ENCODE measurements at regions not wholly inside any gene's neighbourhood (a gene's known extent, or its start where the extent isn't known, plus 50 kb on each side); places are given as distances from the start of the nearest gene placed in this dataset.

- ATAC-seq (ENCODE audit: insufficient read depth, low FRiP score) (no peak), DNase-seq (no peak)
- Histone ChIP-seq H3K36me3 (ENCODE audit: control insufficient read depth in 4 of 4, insufficient read depth in 4 of 4, low read length in 4 of 4) (no peaks in the 10 kb centered on the region), H3K27ac (ENCODE audit: low read depth in 1 of 2, low read length in 1 of 2) (no peak overlapping the region), H3K4me3 (no peak overlapping the region), H3K9me3 (ENCODE audit: control insufficient read depth in 4 of 4, insufficient read depth in 3 of 4, low read length in 3 of 4) (no peaks in the 10 kb centered on the region), H3K27me3 (ENCODE audit: control insufficient read depth in 3 of 3, insufficient read depth in 3 of 3, low read length in 2 of 3) (no peaks in the 10 kb centered on the region), H3K4me1 (ENCODE audit: control insufficient read depth in 5 of 5, insufficient read depth in 5 of 5, low read length in 5 of 5) (no peaks in the 10 kb centered on the region), H3K9ac (ENCODE audit: insufficient read depth in 1 of 2, low read length in 2 of 2) (no peak overlapping the region)
- TF ChIP-seq, protein P1, sequence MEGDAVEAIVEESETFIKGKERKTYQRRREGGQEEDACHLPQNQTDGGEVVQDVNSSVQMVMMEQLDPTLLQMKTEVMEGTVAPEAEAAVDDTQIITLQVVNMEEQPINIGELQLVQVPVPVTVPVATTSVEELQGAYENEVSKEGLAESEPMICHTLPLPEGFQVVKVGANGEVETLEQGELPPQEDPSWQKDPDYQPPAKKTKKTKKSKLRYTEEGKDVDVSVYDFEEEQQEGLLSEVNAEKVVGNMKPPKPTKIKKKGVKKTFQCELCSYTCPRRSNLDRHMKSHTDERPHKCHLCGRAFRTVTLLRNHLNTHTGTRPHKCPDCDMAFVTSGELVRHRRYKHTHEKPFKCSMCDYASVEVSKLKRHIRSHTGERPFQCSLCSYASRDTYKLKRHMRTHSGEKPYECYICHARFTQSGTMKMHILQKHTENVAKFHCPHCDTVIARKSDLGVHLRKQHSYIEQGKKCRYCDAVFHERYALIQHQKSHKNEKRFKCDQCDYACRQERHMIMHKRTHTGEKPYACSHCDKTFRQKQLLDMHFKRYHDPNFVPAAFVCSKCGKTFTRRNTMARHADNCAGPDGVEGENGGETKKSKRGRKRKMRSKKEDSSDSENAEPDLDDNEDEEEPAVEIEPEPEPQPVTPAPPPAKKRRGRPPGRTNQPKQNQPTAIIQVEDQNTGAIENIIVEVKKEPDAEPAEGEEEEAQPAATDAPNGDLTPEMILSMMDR (IDR thresholded peaks at IDR 0.05; ENCODE audit: control extremely low read depth, extremely low read depth) = no peak
- 79 to 88% methylated on average over 4 of the region's 4 CpGs for WGBS, 2 donors
These were observed 166.2 kb upstream of the CPNE8 start for GRCh38 chr12:39071611-39072010.

GRCh38 chr12:39070775-39071174, 165.4 kb upstream of the CPNE8 start:
- TF ChIP-seq, protein P1 (IDR thresholded peaks at IDR 0.05; ENCODE audit: control extremely low read depth, extremely low read depth) = no peak
- H3K4me1 ChIP-seq (ENCODE audit: control insufficient read depth in 5 of 5, insufficient read depth in 5 of 5, low read length in 5 of 5) = no peaks in the 10 kb centered on the region
- H3K9me3 ChIP-seq (ENCODE audit: control insufficient read depth in 4 of 4, insufficient read depth in 3 of 4, low read length in 3 of 4) = no peaks in the 10 kb centered on the region
- no peaks in the 10 kb centered on the region for H3K36me3 ChIP-seq (ENCODE audit: control insufficient read depth in 4 of 4, insufficient read depth in 4 of 4, low read length in 4 of 4)
- 67 to 81% methylated on average over 2 of the region's 2 CpGs for WGBS, 2 donors
- H3K27me3 ChIP-seq (ENCODE audit: control insufficient read depth in 3 of 3, insufficient read depth in 3 of 3, low read length in 2 of 3) = no peaks in the 10 kb centered on the region
- no peak overlapping the region for H3K27ac ChIP-seq (ENCODE audit: low read depth in 1 of 2, low read length in 1 of 2)
- no peak overlapping the region for H3K9ac ChIP-seq (ENCODE audit: insufficient read depth in 1 of 2, low read length in 2 of 2)
- DNase-seq (no peak), ATAC-seq (ENCODE audit: insufficient read depth, low FRiP score) (no peak)
- no peak overlapping the region for H3K4me3 ChIP-seq

DNA sequence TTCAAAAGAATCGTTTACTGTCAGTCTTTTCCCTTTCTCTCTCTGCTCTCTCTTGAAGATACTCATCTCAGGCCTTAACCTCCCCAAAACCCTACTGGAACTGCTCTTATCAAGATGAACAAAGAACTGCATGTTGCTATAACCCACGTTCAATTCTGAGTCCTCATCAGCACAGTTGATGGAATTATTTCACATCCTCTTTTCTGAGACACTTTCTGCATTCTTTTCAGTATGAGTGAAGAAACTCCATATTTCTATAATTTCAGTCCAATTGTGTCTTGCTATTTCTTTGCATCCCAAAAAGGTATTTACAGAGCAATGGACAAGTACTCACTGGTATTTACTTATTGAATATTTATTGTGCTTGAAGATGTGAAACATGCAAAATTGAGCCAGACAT, 160.1 kb upstream of the CPNE8 start:
- H3K9me3 ChIP-seq (ENCODE audit: control insufficient read depth in 4 of 4, insufficient read depth in 3 of 4, low read length in 3 of 4) = no peaks in the 10 kb centered on the region
- no peaks in the 10 kb centered on the region for H3K4me1 ChIP-seq (ENCODE audit: control insufficient read depth in 5 of 5, insufficient read depth in 5 of 5, low read length in 5 of 5)
- H3K36me3 ChIP-seq (ENCODE audit: control insufficient read depth in 4 of 4, insufficient read depth in 4 of 4, low read length in 4 of 4) = no peaks in the 10 kb centered on the region
- no peaks in the 10 kb centered on the region for H3K27me3 ChIP-seq (ENCODE audit: control insufficient read depth in 3 of 3, insufficient read depth in 3 of 3, low read length in 2 of 3)
- no peak overlapping the region for H3K9ac ChIP-seq (ENCODE audit: insufficient read depth in 1 of 2, low read length in 2 of 2)
- no peak overlapping the region for H3K27ac ChIP-seq (ENCODE audit: low read depth in 1 of 2, low read length in 1 of 2)
- WGBS, 2 donors = 71 to 83% methylated on average over 2 of the region's 2 CpGs
- no peak overlapping the region for H3K4me3 ChIP-seq
- ATAC-seq (ENCODE audit: insufficient read depth, low FRiP score) (no peak), DNase-seq (no peak)
- TF ChIP-seq, protein P1 (IDR thresholded peaks at IDR 0.05; ENCODE audit: control extremely low read depth, extremely low read depth) = no peak

DNA sequence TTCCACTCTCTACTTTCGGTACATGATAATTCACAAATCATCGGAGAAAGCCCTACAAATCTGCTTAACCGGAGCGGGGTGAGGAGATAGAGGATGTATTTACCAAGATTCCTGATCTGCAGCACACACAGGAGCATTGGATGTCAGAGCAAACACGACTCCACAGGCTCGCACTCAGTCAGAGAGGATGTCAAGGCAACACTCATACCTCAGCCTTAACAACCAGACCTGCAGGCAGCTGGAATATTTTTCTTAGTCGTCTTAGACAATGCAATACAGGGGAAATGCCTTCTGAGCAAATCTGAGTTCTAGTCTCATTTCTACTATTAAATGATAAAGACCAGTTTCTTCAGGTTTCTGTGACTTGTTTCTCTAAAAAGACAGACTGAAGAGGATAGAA, 159.3 kb upstream of the CPNE8 start:
- Histone ChIP-seq H3K9me3 (ENCODE audit: control insufficient read depth in 4 of 4, insufficient read depth in 3 of 4, low read length in 3 of 4) (no peaks in the 10 kb centered on the region), H3K27me3 (ENCODE audit: control insufficient read depth in 3 of 3, insufficient read depth in 3 of 3, low read length in 2 of 3) (no peaks in the 10 kb centered on the region), H3K36me3 (ENCODE audit: control insufficient read depth in 4 of 4, insufficient read depth in 4 of 4, low read length in 4 of 4) (no peaks in the 10 kb centered on the region), H3K4me3 (no peak overlapping the region), H3K4me1 (ENCODE audit: control insufficient read depth in 5 of 5, insufficient read depth in 5 of 5, low read length in 5 of 5) (no peaks in the 10 kb centered on the region), H3K27ac (ENCODE audit: low read depth in 1 of 2, low read length in 1 of 2) (no peak overlapping the region), H3K9ac (ENCODE audit: insufficient read depth in 1 of 2, low read length in 2 of 2) (no peak overlapping the region)
- 65 to 76% methylated on average over 7 of the region's 7 CpGs for WGBS, 2 donors
- TF ChIP-seq, protein P1 (IDR thresholded peaks at IDR 0.05; ENCODE audit: control extremely low read depth, extremely low read depth) = no peak
- no peak for ATAC-seq (ENCODE audit: insufficient read depth, low FRiP score)
- DNase-seq = no peak
